ENCODE measurements at regions not wholly inside any gene's neighbourhood (a gene's known extent, or its start where the extent isn't known, plus 50 kb on each side); places are given as distances from the start of the nearest gene placed in this dataset.

- DNase-seq (ENCODE audit: low read depth in 2 of 2) = no peak
Observed at GRCh38 chr13:44219577-44220548, 153.8 kb upstream of the SERP2 start.

GRCh38 chr13:44220948-44221347 is 152.7 kb upstream of the SERP2 start:
- no peak for DNase-seq (ENCODE audit: low read depth in 2 of 2)

- no peak for DNase-seq (ENCODE audit: low read depth in 2 of 2)
Observed at GRCh38 chr13:44221657-44222056, 152.0 kb upstream of the SERP2 start.

- no peak for DNase-seq (ENCODE audit: low read depth in 2 of 2)
Observed at GRCh38 chr13:44223770-44224444, 149.7 kb upstream of the SERP2 start.

GRCh38 chr13:44224450-44225149 is 149.0 kb upstream of the SERP2 start:
- no peak for DNase-seq (ENCODE audit: low read depth in 2 of 2)

- no peak for DNase-seq (ENCODE audit: low read depth in 2 of 2)
Observed at GRCh38 chr13:44229371-44230030, 144.1 kb upstream of the SERP2 start.

- DNase-seq (ENCODE audit: low read depth in 2 of 2) = no peak
Observed at GRCh38 chr13:44230071-44230470, 143.6 kb upstream of the SERP2 start.

GRCh38 chr13:44230736-44231135 is 142.9 kb upstream of the SERP2 start:
- no peak for DNase-seq (ENCODE audit: low read depth in 2 of 2)

GRCh38 chr13:44231786-44232516 is 141.7 kb upstream of the SERP2 start:
- no peak for DNase-seq (ENCODE audit: low read depth in 2 of 2)

- DNase-seq (ENCODE audit: low read depth in 2 of 2) = no peak
Observed at GRCh38 chr13:44232774-44233173, 140.8 kb upstream of the SERP2 start.

GRCh38 chr13:44234566-44234965 is 139.1 kb upstream of the SERP2 start:
- DNase-seq (ENCODE audit: low read depth in 2 of 2) = no peak

- DNase-seq (ENCODE audit: low read depth in 2 of 2) = no peak
Observed at GRCh38 chr13:44236370-44236769, 137.3 kb upstream of the SERP2 start.

- DNase-seq (ENCODE audit: low read depth in 2 of 2) = no peak
Observed at GRCh38 chr13:44236801-44237207, 136.8 kb upstream of the SERP2 start.

- DNase-seq (ENCODE audit: low read depth in 2 of 2) = no peak
Observed at GRCh38 chr13:44237276-44237767, 136.3 kb upstream of the SERP2 start.

- DNase-seq (ENCODE audit: low read depth in 2 of 2) = no peak
Observed at GRCh38 chr13:44237881-44238421, 135.7 kb upstream of the SERP2 start.

- DNase-seq (ENCODE audit: low read depth in 2 of 2) = no peak
Observed at GRCh38 chr13:44240611-44241145, 132.9 kb upstream of the SERP2 start.

- DNase-seq (ENCODE audit: low read depth in 2 of 2) = no peak
Observed at GRCh38 chr13:44241638-44242037, 132.0 kb upstream of the SERP2 start.

GRCh38 chr13:44242766-44243165 is 130.9 kb upstream of the SERP2 start:
- no peak for DNase-seq (ENCODE audit: low read depth in 2 of 2)

- no peak for DNase-seq (ENCODE audit: low read depth in 2 of 2)
Observed at GRCh38 chr13:44243198-44243857, 130.3 kb upstream of the SERP2 start.

GRCh38 chr13:44244288-44244687 is 129.3 kb upstream of the SERP2 start:
- no peak for DNase-seq (ENCODE audit: low read depth in 2 of 2)
